Hippocampal formation (tissue), 2 donors: ENCODE measurements at regions not wholly inside any gene's neighbourhood (a gene's known extent, or its start where the extent isn't known, plus 50 kb on each side); places are given as distances from the start of the nearest gene placed in this dataset.
A peak's percentile ranks its signal among the peaks of the same experiment; 100 is the strongest.
"Not testable (repeated sequence)": the region's sequence is repeated elsewhere in the genome, so short reads cannot be mapped to it uniquely, and the experiment has no call there.

Experiments used
- DNase-seq, 2 donors: peaks; one replicate each; lab custom pipeline; 2025; lab: John Stamatoyannopoulos, UW

DNA sequence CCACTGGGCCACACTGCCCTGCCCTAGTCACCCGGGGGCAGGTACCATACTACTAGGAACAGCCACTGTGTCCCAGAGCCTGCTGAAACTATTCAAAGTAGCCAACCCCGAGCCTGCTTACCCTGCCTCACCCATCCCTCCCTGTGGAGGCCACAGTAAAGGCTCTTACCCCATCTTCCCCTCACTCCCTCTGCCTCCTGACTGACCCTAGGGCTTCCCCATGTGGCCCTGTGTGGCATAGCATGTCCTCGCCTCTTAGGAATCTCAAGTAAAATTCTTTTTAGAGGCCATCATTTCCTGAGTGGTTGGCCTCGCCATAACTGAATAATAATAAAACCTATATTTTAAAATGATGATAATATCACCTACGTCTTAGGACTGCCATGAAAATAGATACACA, 112.2 kb upstream of the SLC6A11 start:
- no peak for DNase-seq

DNA sequence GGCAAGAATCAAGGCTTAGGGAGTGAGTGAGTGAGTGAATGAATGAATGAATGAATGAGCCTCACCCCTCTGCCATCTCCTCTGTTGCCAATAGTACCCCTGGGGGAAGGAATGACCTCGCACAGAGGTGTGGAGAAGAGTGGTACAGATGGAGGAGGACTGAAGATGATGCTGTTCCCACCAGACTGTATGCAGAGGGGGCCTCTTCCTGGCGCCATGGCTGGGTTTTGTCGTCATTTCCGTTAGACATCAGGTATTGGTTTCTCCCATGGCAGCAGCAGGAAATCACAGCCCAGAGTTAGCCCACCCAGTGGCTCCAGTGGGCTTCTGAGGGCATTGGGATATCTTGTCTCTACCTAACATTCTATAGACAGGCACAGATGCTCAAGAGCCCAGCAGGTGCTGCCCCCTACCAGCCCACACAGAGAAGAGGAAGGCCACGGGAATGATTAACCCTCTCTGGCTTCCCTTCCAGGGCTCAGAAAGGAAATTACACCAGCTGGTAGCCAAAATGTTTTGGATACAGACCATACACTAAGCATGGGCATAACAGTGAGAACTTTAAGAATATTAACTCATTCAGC, 109.8 kb upstream of the SLC6A11 start:
- DNase-seq, result no peak

DNA sequence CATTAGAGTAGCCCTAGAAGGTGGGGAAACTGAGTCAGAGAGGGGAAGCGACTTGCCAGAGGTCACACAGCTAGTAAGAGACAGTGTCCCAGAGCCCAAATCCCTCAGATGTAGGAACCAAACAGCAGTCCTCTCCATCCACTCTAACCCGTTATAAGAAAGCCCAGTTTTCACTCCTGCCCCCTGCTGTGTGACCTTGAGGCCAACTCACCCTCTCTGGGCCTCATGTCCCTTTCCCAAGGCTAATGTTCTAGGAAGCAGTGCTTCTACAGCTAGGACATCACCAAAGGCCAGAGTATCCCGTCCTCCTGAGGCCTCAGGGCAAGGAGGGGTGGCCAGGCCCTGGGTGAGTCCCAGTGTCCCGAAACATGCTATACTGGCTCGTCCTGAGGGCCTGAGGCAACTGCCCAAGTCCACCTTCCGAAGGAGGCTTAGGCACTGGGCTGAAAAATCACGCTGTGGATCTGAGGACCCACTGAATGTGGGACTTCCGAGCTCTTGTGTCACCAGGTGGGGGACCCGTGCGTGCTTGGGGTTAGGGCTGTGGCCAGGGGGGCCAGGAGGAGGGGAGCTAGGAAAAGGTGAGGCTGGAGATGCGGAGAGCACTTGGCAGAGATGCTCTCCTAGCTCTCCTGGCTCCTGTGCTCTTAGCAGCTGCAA, 109.2 kb upstream of the SLC6A11 start:
- DNase-seq, result no peak

DNA sequence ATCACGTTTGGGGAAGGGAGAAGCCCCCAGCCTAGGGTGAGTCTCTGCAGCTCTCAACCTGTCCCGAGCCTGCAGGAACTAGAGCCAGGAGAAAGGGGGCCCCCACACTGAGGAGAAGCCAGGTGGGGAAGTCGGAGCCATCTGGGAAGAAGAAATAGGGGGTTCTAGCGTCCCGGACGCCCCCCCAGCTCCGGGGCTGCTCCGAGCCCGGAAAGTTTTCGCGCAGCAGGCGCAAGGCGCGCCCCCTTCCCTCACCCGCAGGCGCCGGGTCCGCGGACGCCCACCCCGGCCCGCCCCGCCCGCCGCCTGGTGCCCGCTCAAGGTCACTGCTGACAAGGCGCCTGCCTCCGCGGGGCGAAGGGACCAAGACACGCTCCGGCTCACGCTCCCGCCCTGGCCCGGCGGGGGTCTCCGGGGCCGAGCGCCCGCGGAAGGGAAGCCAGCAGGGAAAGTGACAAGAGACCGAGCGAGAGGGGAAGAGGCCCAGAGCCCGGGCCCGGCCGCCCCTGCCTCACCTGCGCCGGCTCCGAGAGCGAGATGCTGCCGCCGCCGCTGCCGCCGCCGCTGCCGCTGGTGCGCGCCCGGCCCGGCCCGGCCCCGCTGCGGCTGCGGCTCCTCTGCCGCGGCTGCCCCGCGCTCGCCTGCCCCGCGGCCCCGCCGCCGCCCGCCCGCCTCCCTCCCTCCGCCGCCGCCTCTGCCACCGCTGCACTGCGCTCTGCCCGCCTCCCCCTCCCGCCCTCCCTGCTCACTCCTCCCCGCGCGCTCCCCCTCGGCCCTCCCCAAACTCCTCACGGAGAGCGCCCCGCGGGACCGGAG, 108.4 kb upstream of the SLC6A11 start:
- DNase-seq, result no peak

DNA sequence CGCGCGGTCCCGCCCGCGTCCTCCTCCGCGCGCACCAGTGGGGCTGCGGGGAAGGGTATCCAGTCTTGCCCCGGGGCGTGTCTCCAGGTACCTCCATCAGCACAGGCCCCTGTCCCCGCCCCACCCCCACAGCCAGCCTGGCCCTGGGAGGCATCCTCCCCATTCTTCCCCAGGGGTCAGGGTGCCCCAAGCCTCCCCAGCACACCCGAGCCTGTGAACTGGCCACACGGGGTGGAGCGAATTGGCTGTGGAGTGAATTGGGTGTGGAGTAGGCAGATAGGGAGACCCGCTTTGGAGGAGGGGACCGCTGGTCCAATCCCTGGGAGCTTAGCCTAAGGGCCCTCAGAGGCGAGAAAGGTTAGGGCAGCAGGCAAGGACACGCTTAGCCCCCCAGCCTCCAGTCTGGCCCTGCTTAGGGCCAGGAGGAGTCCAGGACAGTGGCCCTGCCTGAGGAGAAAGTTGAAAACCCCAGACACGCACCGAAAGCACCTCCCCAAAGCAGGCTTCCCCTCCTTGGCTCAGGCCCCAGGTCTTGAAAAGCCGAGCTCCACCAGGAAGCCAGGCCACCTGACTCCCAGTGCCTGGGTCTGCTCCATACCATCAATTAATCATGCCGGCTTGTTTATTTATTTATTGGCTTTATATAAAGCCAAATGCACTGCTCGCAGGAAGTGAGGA, 107.7 kb upstream of the SLC6A11 start:
- DNase-seq, result no peak

DNA sequence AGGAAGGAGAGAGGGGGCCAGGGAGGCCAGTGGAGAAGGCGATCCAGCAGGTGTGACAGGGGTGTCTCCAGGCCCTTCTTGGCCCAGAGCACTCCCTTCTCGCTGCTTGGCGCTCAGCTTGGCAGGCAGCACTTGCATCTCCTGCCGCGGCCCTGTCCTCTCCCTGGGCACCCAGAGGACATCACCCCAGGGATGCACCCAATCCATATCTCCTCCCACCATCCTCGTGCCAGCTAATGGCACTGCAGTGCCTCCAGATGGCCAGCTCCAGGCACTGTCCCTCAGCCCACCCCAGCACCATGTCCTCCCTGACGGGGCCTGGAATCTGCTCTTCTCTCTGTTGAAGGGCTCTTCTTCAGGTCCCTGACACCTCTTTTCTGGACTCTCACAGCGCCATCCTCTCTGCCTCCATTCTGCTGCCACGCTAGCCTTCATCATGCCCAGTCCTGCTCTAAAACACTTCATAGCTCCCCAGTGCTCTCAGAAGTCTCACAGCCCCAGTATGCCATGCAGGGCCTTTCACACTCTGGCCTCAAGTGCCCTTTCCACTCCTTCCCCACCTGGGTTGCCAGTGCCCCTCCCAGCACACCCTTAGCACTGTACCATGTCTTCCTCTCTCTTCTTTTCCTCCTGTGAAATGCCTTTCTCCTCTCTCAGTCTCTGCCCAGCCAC, 106.8 kb upstream of the SLC6A11 start:
- DNase-seq, result no peak

DNA sequence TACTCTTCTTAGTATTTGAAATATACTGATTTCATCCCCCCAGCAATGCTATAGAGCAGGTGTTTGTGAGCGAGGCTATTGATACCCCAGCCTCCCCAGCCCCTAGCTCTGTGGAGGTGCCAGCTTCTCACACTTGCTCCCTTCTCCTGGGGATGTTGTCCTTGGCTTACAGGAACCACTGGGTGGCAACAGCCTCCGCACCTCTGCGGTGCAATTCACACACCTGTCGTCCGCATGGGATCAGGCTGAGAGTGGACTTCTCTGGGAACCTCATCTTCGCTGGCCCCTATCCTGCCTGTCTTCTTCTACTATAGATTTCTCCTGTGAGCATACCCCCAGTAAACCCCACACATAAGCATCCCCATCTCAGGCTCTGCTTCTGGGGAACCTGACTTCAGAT, 103.9 kb upstream of the SLC6A11 start:
- no peak for DNase-seq

DNA sequence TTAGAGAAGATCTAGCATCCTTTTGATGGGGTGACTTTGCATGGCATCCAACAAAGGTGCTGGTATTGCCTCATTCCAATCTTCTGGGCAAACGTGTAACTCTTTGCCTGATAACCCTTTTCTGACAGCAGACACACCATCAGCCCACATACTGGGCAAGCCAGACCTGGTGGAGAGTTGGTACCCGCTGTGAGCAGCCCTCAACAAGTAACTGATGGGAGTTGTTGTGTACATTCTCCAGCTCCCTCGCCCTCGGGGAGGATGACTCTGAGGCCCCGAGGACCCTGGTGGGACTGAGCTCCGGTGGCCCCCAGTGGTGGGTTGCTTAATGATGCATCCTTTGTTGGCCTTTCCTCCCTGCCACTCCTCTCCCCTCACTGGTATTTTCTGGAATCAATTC, 102.4 kb upstream of the SLC6A11 start:
- no peak for DNase-seq

DNA sequence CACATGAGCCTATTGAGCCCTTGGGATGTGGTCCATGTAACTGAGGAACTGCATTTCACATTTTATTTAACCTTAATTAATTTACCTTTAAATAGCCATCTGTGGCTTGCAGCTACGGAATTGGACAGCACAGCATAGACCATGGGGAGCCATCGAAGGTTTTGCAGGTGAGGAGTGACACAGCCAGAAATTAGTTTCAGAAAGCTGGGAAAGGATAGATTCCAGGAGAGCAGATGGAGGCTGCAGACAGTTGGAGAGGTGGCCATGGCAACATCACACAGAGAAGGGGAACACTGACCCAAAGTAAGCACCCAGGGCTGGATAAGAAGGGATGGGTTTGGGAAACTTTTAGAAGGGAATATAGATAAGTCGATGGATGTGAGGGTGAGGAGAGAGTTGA, 100.1 kb upstream of the SLC6A11 start:
- no peak for DNase-seq

DNA sequence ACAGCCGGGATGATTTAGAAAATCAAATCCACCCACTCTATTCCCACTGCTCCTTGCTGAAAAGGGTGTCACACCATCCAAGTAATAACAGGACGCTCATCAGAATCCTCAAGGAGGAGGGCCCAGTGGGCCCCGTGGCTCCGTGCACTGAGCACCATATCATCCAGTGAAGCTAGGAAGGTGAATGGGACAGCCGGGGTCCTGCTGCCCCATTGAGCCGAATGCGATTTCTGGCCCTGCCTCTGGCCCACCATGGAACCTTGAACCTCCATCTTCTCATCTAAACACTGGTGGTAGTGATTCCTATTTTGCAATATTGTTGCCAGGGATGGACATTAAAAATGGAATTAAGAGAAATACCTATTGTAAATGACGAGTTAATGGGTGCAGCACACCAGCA, 99.1 kb upstream of the SLC6A11 start:
- no peak for DNase-seq

DNA sequence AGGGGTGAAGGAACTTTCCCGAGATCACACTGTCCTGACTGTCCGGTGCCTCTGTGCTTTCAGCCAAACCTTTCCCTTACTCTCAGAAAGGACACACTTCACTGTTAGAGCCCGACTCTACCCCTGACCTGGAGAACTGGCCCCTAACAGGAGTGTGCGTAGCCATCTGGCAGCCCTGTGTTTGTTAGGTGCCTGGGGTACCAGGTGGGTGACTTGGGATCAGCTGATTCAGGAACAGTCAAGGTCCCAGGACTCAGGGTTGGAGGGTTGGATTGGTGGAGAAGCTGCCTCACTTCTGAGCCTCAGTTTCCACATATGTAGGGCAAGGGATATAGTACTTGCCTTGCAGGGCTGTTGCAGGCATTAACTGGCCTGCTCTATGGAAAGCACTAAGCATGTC, 98.3 kb upstream of the SLC6A11 start:
- no peak for DNase-seq

DNA sequence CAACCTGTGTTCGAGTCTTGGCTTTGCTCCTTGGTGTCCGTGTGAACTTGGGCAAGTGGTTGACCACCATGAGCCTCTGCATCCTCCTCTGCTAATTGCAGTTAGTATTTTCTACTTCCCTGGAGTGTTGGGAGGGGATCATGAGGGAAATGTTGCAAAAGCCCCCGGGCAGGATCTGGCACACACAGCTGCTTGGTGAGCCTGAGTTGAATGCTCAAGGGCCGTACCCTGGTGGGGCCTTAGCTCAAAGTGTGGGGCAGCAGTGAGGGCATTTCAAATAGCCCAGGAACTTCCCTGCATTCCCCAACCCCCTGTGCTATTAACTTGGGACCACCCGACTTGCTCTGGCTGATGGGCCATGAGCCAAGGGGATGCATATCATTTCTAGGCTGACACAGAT, 94.9 kb upstream of the SLC6A11 start:
- no peak for DNase-seq

DNA sequence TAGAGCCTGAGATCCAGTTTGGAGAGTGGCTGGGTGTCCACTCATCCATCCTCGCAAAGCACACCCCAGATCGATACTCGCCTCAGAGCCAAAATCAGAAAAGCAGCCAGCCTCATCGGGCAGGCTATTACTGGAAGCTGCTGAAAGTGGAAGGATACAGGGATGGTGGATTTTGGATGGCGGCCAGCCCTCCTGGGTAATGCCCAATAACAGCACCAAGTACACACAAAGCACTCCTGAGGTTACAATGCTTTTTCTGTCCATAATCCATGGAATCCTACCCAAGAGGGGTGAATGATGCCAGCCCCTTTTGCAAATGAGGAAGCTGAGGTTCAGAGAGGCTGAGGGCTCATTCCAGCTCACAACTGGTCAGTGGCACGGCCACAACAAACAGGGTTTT, 93.1 kb upstream of the SLC6A11 start:
- DNase-seq, result no peak

DNA sequence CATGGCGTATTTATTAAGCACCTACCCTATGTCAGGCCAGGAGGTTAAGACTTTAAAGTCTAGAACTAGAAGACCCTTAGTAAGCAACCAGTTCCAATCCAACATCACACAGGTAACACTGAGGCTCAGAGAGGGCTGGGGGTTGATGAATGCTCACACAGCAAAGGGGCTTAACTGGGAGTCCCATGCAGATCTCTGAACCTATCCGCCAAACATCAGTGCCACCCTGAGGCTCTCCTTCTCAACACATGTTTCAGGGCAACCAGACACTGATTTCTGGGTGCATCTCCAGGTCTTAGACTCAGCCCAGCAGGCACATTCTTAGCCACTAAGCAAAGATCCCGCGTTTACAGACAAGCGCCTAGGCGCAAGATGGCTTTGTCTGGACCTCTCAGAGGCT, 92.0 kb upstream of the SLC6A11 start:
- DNase-seq, result no peak

DNA sequence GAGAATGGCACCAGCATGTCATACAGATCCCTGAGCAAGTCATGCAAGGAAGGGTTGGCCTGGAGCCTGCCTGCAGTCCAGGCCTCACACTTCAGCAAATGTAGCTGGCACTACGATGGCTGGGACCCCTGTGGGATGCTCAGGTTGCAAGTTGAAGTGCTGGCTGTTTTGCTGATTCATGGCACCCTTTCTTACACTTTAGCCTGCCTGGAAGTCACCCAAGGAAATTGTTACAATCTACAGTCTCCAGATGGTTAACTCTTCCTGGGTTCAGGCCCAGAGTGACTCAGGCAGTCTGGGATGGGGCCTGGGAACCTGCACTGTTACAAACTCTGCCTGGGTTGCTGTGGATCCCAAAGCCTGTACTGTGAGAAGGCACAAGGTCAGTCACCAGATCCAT, 91.0 kb upstream of the SLC6A11 start:
- DNase-seq, result no peak

DNA sequence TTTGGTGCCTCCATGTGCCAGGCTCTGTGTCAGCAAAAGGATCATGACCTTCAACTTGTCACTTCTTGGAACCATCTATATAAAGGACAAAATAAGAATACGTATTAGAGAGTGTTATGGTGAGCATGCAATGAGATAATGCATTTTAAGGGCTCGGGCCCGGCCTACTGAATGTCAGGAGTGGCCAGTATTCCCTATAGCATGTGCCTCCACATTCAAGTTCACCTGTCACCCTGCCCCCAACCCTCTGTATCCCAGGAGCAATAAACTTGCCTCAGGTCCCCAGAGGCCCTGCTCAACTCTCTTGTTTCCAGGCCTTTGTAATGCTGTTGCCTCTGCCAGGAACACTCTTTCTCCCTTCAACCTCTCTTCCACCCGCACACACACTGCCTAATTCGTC, 90.2 kb upstream of the SLC6A11 start:
- no peak for DNase-seq

DNA sequence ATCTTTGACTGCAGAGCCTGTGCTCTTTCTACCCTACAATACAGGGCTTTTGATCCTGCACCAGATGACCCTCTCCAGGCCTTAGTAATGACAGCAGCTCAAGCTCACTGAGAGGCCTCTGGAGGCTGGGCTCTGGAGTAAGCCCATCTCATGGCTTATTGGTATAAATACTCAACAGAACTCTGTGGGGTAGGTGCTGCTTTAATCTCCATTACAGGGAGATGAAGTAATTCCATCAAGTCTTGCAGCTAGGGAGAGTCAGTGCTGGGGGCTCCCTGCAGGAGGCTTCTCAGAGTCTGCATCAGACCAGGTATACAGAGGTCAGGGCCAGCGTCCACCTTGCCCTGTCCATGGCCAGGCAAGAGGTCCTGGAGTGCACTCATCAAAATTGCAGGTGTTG, 89.2 kb upstream of the SLC6A11 start:
- no peak for DNase-seq

DNA sequence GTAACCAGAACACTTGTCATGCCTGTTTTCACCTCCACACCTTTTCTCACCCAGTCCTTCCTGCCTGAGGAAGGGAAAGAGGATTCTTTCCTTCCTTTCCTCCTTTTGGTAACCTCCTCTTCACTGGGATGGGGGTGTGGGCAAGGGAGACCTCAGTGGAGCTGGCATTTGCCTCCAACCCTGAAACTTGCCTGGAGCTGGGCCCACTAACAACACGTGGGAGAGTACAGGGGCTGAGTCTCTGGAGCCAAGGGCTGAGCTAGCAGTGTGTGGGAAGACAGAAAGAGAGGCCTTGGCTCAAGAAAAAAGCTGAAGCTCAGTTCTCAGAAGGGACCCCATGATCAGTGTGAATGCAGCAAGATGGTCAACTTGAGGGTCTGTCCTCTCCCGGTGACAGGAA, 86.6 kb upstream of the SLC6A11 start:
- DNase-seq, result no peak

DNA sequence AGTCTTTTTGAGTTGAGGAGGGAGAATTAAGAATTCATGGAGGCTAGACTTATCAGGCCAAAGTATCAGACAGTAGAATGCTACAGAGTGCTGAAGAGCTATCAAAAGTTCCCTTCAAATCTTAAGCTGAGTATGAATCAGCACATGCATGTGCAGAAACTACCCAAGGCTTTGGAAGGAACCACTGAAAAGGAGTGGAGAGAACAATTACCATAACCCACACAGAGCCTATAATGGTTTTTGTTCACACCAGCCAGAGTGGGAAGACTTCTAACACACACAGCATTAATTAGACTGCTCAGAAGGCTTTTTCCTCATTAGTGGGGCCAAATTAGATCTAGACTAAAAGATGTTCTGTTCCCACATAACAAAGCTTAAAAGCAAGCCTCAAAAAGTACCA, 83.7 kb upstream of the SLC6A11 start:
- DNase-seq, result peak in 1 of 2 donors; percentile 51

DNA sequence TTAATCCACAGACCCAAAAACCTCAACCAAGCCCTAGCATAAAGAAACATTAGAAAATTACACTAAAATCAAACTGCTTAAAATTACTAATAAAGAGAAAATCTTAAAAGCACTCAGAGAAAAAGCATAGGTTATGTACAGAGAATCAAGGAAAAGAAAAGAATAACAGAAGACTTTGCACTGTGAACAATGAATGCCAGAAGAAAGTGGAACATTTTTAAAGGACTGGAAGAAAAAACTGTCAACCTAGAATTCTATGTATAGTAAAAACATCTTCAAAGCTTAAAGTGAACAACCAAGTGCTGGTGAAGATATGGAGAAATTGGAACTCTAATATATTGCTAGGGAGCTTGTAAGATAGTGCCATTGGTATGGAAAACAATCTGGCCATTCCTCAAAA, 82.7 kb upstream of the SLC6A11 start:
- no peak for DNase-seq

DNA sequence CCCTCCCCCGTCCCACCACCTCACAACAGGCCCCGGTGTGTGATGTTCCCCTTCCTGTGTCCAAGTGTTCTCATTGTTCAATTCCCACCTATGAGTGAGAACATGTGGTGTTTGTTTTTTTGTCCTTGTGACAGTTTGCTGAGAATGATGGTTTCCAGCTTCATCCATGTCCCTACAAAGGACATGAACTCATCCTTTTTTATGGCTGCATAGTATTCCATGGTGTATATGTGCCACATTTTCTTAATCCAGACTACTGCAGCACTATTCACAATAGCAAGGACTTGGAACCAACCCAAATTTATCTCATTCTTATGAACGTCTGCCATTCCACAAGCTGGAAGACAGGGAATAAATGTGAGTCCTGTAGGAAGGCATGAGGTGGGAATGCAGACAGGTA, 79.6 kb upstream of the SLC6A11 start:
- not testable (repeated sequence) for DNase-seq

DNA sequence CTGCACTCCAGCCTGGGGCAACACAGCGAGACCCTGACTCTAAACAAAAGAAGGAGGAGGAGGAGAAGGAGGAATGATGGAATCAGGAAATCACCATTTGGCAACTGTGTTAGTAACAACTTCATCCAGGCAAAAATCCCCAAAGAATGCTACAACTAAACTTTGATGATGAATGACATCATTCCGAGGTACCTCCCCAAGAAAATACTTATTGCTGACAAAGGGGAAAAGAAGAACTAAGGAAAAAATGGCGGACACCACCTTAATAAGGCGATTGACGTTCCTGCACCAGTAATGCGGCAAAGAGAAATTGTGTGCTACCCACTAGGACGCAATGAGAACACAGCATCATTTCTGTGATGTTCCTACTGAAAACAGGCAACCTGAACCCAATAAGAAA, 78.2 kb upstream of the SLC6A11 start:
- no peak for DNase-seq
